OCI-LY3 (cell line): ENCODE measurements at regions not wholly inside any gene's neighbourhood (a gene's known extent, or its start where the extent isn't known, plus 50 kb on each side); places are given as distances from the start of the nearest gene placed in this dataset.
"Not testable (repeated sequence)": the region's sequence is repeated elsewhere in the genome, so short reads cannot be mapped to it uniquely, and the experiment has no call there.

ENCODE experiments used
- H2AFZ ChIP-seq: fragments of 200-600, 300-600 bp; shearing (Covaris generic); 2 replicates; pipeline ENCODE4 v1.6.0; 2014; ENCODE audit warnings: antibody characterized with exemption, low read depth, low read length
- H3K27ac ChIP-seq: fragments of 200-600, 300-600 bp; sonication (generic); 2 replicates; pipeline ENCODE4 v1.5.1; 2014; ENCODE audit warnings: mild to moderate bottlenecking, low read length, moderate library complexity, mixed read lengths
- H3K27me3 ChIP-seq: fragments of 200-600, 300-600 bp; sonication (generic); 2 replicates; pipeline ENCODE4 v1.6.1; 2014; ENCODE audit warnings: low read depth, low read length, mixed read lengths
- H3K36me3 ChIP-seq: fragments of 200-600, 300-600 bp; sonication (generic); replicated peaks from 2 replicates; pipeline ENCODE3; 2014; ENCODE audit warnings: low read depth, low read length, mixed read lengths
- H3K4me1 ChIP-seq: fragments of 300-600, 200-600 bp; sonication (generic); 2 replicates; pipeline ENCODE4 v1.6.1; 2014; ENCODE audit warnings: low read length, mixed read lengths
- H3K4me2 ChIP-seq: fragments of 200-600, 300-600 bp; sonication (generic); 2 replicates; pipeline ENCODE4 v1.6.1; 2014; ENCODE audit warnings: low read length, mixed read lengths
- H3K4me3 ChIP-seq: fragments of 300-600, 200-600 bp; sonication (generic); 2 replicates; pipeline ENCODE4 v1.5.1; 2014; ENCODE audit warnings: antibody characterized with exemption, mild to moderate bottlenecking, low read length, moderate library complexity
- H3K79me2 ChIP-seq: fragments of 300-600, 200-600 bp; shearing (Covaris generic); 2 replicates; pipeline ENCODE4 v1.6.1; 2014; ENCODE audit warnings: mild to moderate bottlenecking, low read length, mixed read lengths
- H3K9ac ChIP-seq: fragments of 300-600, 200-600 bp; shearing (Covaris generic); 2 replicates; pipeline ENCODE4 v1.6.0; 2014; ENCODE audit warnings: mild to moderate bottlenecking, low read length, moderate library complexity
- H3K9me3 ChIP-seq: fragments of 200-600, 300-600 bp; shearing (Covaris generic); 2 replicates; pipeline ENCODE4 v1.6.1; 2014; ENCODE audit warnings: low read length, mixed read lengths; ENCODE audit not compliant: insufficient read depth
- H4K20me1 ChIP-seq: fragments of 200-600, 300-600 bp; sonication (generic); 2 replicates; pipeline ENCODE4 v1.6.1; 2016; ENCODE audit warnings: low read length, mixed read lengths; ENCODE audit not compliant: insufficient read depth
- CTCF ChIP-seq: fragments of 200-600, 300-600 bp; sonication (generic); IDR thresholded peaks from 2 replicates; pipeline ENCODE4 v1.5.1; 2014; ENCODE audit warnings: antibody characterized with exemption, low read length, low read depth
- EZH2phosphoT487 ChIP-seq: fragments of 200-600 bp; shearing (Covaris generic); IDR thresholded peaks from 2 replicates; pipeline ENCODE4 v1.6.1; 2018; ENCODE audit warnings: antibody characterized with exemption, mixed run types, low read depth

- H4K20me1 ChIP-seq: no peaks in the 10 kb centered on the region
- H3K9ac ChIP-seq: no peak overlapping the region
- no peak overlapping the region for H3K27ac ChIP-seq
- TF ChIP-seq EZH2phosphoT487 (no peak), CTCF (no peak)
- H3K79me2 ChIP-seq: no peaks in the 10 kb centered on the region
- no peak overlapping the region for H3K4me2 ChIP-seq
- no peak overlapping the region for H3K4me3 ChIP-seq
- no peaks in the 10 kb centered on the region for H3K4me1 ChIP-seq
- no peaks in the 10 kb centered on the region for H3K36me3 ChIP-seq
- no peak overlapping the region for H2AFZ ChIP-seq
- no peaks in the 10 kb centered on the region for H3K9me3 ChIP-seq
- H3K27me3 ChIP-seq: peaks cover 11% of the 10 kb centered on the region; the same call in 1 of the 2 replicates
Measured at GRCh38 chr6:3616565-3617176, 134.8 kb downstream of the PXDC1 start.

- Histone ChIP-seq H3K4me1 (no peaks in the 10 kb centered on the region), H3K79me2 (no peaks in the 10 kb centered on the region), H3K4me3 (no peak overlapping the region), H3K36me3 (no peaks in the 10 kb centered on the region), H3K4me2 (no peak overlapping the region), H3K9me3 (no peaks in the 10 kb centered on the region), H4K20me1 (no peaks in the 10 kb centered on the region), H3K27ac (no peak overlapping the region), H2AFZ (no peak overlapping the region), H3K9ac (no peak overlapping the region), H3K27me3 (peaks cover 11% of the 10 kb centered on the region; the same call in 1 of the 2 replicates)
- TF ChIP-seq CTCF: no peak
- no peak for TF ChIP-seq EZH2phosphoT487
Measured at GRCh38 chr6:3615391-3616380, 135.8 kb downstream of the PXDC1 start.

- Histone ChIP-seq H3K27ac (no peak overlapping the region), H3K4me2 (no peak overlapping the region), H3K4me3 (no peak overlapping the region), H3K9ac (no peak overlapping the region), H3K36me3 (no peaks in the 10 kb centered on the region), H4K20me1 (no peaks in the 10 kb centered on the region), H3K4me1 (no peaks in the 10 kb centered on the region), H3K27me3 (peaks cover 11% of the 10 kb centered on the region; the same call in 1 of the 2 replicates), H2AFZ (no peak overlapping the region), H3K79me2 (no peaks in the 10 kb centered on the region), H3K9me3 (no peaks in the 10 kb centered on the region)
- TF ChIP-seq CTCF (no peak), EZH2phosphoT487 (no peak)
Measured at GRCh38 chr6:3614918-3615317, 136.6 kb downstream of the PXDC1 start.

GRCh38 chr6:3613565-3613964 is 137.9 kb downstream of the PXDC1 start:
- not testable (repeated sequence) for H4K20me1 ChIP-seq, H2AFZ ChIP-seq, H3K79me2 ChIP-seq, H3K36me3 ChIP-seq, H3K27ac ChIP-seq, H3K4me3 ChIP-seq, H3K4me2 ChIP-seq, H3K9me3 ChIP-seq, H3K4me1 ChIP-seq, H3K9ac ChIP-seq
- peaks cover 11% of the 10 kb centered on the region for H3K27me3 ChIP-seq
